Fibroblast of villous mesenchyme (primary cell): ENCODE measurements at regions not wholly inside any gene's neighbourhood (a gene's known extent, or its start where the extent isn't known, plus 50 kb on each side); places are given as distances from the start of the nearest gene placed in this dataset.
A peak's percentile ranks its signal among the peaks of the same experiment; 100 is the strongest.

Experiments
- DNase-seq: peaks from one replicate; pipeline ENCODE4 v3.0.0-alpha.2; 2010; ENCODE audit warnings: low read depth
- H3K4me3 ChIP-seq: 2 replicates; pipeline ENCODE4 v1.5.1; 2011; ENCODE audit warnings: low read depth, mild to moderate bottlenecking, low read length
- TF ChIP-seq, protein P1 (sequence below): IDR thresholded peaks from 2 replicates; pipeline ENCODE4 v1.5.1; 2012; ENCODE audit warnings: low read depth, mild to moderate bottlenecking, low read length; ENCODE audit not compliant: insufficient read depth

DNA sequence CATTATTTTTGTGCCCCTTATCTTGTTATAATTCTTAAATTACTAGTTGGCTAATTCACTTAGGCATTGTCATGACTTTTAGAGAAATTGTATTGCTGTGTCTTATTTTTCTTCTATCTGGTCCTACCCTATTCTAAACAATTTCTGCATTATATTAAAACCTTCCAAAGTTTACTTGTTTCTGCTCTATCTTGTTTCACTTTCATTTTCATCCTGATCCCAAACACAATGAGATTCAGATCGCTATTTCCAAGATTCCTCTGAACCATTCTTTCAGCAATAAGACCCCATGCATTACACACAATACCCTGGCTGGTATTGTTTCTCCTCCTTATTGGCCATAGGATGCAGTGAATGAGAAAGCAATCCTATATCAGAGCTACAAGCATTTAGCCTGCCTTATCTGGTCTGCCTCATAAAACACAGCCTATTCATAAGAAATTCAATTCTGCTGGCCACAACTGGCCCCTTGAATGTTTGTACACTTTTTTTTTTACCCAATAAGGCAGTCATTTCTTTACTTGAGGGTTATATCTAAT is 69.9 kb upstream of the POU3F2 start:
- H3K4me3 ChIP-seq, result peak overlapping the region; percentile 30
- no peak for DNase-seq
- TF ChIP-seq, protein P1, sequence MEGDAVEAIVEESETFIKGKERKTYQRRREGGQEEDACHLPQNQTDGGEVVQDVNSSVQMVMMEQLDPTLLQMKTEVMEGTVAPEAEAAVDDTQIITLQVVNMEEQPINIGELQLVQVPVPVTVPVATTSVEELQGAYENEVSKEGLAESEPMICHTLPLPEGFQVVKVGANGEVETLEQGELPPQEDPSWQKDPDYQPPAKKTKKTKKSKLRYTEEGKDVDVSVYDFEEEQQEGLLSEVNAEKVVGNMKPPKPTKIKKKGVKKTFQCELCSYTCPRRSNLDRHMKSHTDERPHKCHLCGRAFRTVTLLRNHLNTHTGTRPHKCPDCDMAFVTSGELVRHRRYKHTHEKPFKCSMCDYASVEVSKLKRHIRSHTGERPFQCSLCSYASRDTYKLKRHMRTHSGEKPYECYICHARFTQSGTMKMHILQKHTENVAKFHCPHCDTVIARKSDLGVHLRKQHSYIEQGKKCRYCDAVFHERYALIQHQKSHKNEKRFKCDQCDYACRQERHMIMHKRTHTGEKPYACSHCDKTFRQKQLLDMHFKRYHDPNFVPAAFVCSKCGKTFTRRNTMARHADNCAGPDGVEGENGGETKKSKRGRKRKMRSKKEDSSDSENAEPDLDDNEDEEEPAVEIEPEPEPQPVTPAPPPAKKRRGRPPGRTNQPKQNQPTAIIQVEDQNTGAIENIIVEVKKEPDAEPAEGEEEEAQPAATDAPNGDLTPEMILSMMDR, result no peak

- TF ChIP-seq, protein P1, result peak; percentile 9
- no peak overlapping the region for H3K4me3 ChIP-seq
- no peak for DNase-seq
Observed at GRCh38 chr6:98769546-98769945, 64.8 kb upstream of the POU3F2 start.

DNA sequence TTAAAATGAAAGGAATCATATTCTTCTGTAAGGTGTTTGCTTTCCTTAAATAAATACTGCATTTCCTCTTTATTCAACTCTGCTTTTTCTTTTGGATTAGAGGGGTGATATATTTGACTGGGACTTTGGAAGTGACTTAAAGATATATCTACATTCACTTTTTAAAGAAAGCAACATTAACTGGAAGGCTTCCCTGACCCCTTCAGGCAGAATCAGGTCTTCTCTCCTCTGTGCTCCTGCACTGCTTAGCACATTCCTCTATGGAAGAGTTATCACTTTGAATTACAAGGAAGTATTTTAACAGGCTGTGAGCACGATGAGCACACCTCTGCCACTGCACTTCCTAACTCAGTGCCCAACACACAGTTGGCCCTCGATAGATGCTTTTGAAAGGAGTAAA is 59.2 kb upstream of the POU3F2 start:
- DNase-seq, result no peak
- H3K4me3 ChIP-seq, result no peak overlapping the region
- TF ChIP-seq, protein P1, result no peak

GRCh38 chr6:98777762-98778161 is 56.6 kb upstream of the POU3F2 start:
- DNase-seq, result no peak
- TF ChIP-seq, protein P1, result no peak
- no peak overlapping the region for H3K4me3 ChIP-seq

GRCh38 chr6:98779618-98780017 is 54.8 kb upstream of the POU3F2 start:
- TF ChIP-seq, protein P1, result no peak
- no peak overlapping the region for H3K4me3 ChIP-seq
- no peak for DNase-seq

DNA sequence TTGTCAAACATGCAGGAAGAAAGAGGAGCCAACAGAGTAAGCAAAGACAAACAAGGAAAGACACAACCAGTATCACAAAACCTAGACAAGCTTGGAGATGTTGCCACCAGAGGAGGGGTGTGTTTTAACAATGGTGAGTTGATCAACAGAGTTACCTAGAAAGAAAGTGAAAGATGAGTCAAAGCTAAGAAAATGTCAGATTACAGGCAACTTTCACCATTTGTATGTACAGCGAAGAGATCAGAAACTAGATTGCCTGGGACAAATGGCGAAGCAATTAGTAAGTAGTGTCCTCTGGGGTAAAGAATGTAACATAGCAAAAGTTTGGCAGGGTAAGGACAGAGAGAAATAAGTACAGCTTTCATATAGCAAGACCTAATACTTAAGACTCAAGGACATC is 51.6 kb upstream of the POU3F2 start:
- no peak for DNase-seq
- TF ChIP-seq, protein P1, result no peak
- no peak overlapping the region for H3K4me3 ChIP-seq

DNA sequence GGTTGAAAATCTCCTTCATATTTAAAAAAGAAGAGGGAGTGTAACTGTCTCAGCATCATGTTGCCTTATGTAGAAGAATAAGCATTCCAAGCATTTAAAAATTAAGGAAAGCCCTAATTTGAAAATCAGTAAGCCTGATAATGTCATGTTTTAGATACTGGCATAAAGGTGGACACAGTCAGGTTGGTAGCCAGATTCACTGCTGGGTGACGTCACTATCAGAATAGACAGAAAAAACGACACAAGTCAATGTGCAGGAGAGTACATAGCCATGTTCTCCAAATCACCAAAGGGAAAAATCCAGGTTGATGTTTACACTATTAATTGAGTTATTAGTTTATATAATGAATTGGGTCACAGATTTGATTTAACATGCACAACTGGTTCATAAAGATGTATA is 50.8 kb upstream of the POU3F2 start:
- no peak for DNase-seq
- TF ChIP-seq, protein P1, result no peak
- no peak overlapping the region for H3K4me3 ChIP-seq
